Astrocyte of the cerebellum (primary cell): ENCODE measurements at regions not wholly inside any gene's neighbourhood (a gene's known extent, or its start where the extent isn't known, plus 50 kb on each side); places are given as distances from the start of the nearest gene placed in this dataset.

Experiments used
- DNase-seq: peaks from one replicate; pipeline ENCODE4 v3.0.0-alpha.2; 2011; ENCODE audit warnings: low read depth
- H3K4me3 ChIP-seq: 2 replicates; pipeline ENCODE4 v1.5.1; 2011; ENCODE audit warnings: mild to moderate bottlenecking, low read depth, low read length, moderate library complexity
- in situ Hi-C: cut with HindIII; loops from 2 replicates; pipeline ENCODE4 v1.10.0; 2017; ENCODE audit warnings: low sequenced_read_pairs
- TF ChIP-seq, protein P1 (sequence below): IDR thresholded peaks from 2 replicates; pipeline ENCODE4 v1.5.1; 2012; ENCODE audit warnings: low read length, low read depth, moderate library complexity, mild to moderate bottlenecking; ENCODE audit errors: missing control alignments

- H3K4me3 ChIP-seq, result no peak overlapping the region
- in situ Hi-C loops, result no loop called here
- TF ChIP-seq, protein P1, sequence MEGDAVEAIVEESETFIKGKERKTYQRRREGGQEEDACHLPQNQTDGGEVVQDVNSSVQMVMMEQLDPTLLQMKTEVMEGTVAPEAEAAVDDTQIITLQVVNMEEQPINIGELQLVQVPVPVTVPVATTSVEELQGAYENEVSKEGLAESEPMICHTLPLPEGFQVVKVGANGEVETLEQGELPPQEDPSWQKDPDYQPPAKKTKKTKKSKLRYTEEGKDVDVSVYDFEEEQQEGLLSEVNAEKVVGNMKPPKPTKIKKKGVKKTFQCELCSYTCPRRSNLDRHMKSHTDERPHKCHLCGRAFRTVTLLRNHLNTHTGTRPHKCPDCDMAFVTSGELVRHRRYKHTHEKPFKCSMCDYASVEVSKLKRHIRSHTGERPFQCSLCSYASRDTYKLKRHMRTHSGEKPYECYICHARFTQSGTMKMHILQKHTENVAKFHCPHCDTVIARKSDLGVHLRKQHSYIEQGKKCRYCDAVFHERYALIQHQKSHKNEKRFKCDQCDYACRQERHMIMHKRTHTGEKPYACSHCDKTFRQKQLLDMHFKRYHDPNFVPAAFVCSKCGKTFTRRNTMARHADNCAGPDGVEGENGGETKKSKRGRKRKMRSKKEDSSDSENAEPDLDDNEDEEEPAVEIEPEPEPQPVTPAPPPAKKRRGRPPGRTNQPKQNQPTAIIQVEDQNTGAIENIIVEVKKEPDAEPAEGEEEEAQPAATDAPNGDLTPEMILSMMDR, result no peak
- DNase-seq, result no peak
Observed at GRCh38 chr17:72579990-72580320, 459.1 kb downstream of the SOX9 start.

DNA sequence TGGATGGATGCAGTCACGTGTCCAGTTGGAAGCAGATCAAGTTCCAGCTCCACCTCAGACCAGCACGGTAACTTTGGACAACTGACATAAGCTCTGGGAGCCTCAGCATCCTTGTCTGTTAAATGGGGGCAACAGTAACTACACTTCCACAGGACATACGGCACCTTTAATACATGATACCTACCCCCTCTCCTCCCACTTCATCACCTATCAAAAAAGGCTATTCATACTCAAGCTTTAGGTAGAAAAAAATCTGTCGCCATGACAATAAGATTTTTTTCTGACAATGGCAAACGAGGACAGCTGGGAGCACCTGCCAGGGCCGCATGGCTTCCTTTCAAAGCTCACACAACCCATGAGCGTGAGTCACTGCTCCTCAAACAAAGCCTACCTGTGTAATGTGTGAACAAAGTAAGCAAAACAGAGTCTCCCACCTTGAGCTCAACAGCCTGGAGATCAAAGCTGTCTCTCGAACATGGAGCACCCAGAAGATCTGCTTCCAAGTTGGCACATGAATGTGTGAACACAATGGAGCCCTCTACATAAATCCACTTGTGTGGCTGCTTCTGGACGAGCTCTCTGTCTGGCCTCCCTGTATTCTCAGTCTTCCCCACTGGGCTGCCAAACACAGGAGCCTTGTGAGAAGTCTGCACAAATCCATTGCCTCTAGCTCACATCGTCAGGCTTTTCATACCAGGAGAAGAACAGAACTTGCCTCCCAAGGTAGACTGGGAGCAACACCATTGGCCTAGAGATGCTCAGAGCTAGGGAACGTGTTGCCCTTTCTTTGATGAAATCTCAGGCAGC, 459.7 kb downstream of the SOX9 start:
- H3K4me3 ChIP-seq, result no peak overlapping the region
- in situ Hi-C loops, result no loop called here
- no peak for DNase-seq
- TF ChIP-seq, protein P1, result no peak

- TF ChIP-seq, protein P1, result no peak
- DNase-seq, result peak; percentile 48
- no peak overlapping the region for H3K4me3 ChIP-seq
- in situ Hi-C loops, result no loop called here
Observed at GRCh38 chr17:72587156-72587555, 466.3 kb downstream of the SOX9 start.

DNA sequence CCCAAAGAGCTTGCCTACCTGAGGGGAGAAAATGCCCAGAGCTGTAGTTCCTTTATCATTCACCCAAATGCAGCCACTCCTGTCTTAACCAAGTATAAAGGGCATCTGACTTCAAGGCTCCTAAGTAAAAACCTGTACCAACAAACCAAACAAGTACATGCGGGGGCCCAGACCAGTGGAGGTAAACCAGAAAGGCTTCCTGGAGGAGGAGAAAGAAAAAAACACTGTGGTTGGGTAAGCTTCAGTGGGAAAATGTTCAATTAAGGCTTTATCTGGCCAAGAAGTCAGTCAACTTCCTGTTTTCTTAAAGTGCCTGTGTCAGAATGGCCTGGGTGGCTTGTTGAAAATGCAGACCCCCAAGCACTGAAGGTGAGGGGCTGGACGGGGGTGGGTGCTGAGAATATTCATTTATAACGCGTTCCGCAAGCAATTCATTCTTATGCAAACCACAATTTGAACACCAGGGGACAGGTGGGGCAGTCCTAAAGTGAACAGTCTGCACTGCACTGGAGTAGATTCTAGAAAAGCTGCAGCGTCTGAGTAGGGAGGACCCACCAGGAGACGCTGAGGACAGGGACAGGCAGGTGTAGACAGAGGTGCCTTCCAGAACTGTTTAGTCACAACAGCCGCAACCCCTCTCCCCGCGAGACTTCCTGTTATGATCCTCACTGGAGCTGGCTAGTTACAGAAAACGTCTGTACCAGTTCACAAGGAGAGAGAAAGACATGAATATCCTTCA, 467.1 kb downstream of the SOX9 start:
- in situ Hi-C loops, result no loop called here
- no peak for DNase-seq
- H3K4me3 ChIP-seq, result peak overlapping the region; percentile 94
- TF ChIP-seq, protein P1, result peak; percentile 14

DNA sequence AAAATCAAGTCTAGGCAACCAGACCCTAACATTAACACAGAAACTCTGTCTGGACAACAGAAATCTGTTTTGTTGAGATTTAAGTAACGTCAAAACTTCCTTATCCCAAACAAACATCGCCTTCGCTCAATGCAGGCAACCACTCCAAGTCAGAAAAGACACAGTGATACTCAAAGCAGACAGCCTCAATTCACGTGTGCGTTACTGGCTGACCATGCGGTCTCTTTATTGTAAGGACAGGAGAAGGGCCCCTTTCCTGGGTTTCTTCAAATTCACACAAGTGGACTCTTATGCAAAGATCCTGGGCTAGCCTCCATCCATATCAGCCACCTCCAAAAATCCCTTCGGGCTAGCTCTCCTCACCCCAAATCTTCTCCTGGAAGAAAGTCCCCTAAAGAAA, 467.7 kb downstream of the SOX9 start:
- H3K4me3 ChIP-seq, result peak overlapping the region; percentile 94
- in situ Hi-C loops, result no loop called here
- DNase-seq, result no peak
- TF ChIP-seq, protein P1, result no peak

DNA sequence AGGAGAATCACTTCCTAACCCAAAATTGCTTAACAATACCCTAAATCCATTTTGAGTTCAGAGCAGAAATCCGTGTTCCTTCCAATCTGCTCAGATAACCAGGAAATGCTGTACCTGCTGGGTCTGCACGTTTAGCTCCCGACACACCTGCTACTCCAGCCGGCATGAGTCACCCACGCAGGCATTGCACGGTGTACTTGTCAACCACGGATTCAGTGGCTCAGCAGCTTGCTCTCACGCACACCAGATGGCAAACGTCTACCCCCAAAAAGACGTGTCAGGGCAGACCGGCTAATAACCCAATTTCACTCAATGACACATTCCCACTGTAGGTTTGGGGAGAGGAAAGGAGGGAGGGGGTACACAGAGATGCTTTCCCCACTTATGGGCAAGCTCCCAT, 468.1 kb downstream of the SOX9 start:
- H3K4me3 ChIP-seq, result peak overlapping the region; percentile 94
- TF ChIP-seq, protein P1, result no peak
- in situ Hi-C loops, result no loop called here
- DNase-seq, result no peak
